Tongue (tissue), 1 donor: ENCODE measurements at regions not wholly inside any gene's neighbourhood (a gene's known extent, or its start where the extent isn't known, plus 50 kb on each side); places are given as distances from the start of the nearest gene placed in this dataset.
"Not testable (repeated sequence)": the region's sequence is repeated elsewhere in the genome, so short reads cannot be mapped to it uniquely, and the experiment has no call there.

ENCODE experiments used
- DNase-seq: peaks from one replicate; pipeline ENCODE4 v3.0.0-alpha.2; 2015

DNA sequence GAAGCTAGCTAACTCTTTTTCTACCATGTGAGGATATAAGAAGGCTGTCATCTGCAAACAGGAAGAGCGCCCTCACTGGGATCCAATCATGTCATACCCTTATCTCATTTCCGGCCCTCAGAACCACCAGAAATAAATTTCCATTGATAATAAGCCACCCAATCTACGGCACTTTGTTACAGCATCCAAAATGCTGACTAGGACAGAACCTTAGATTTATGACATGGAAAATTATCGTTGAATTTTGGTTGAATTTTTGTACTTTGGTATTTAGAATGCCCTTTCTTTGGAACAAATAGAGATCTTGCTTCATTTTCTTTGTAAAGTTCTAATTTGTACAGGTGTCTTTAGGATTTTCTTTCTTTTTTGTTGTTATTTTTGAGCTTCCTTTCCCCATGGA lies 53.3 kb upstream of the CYLC2 start:
- DNase-seq = no peak

DNA sequence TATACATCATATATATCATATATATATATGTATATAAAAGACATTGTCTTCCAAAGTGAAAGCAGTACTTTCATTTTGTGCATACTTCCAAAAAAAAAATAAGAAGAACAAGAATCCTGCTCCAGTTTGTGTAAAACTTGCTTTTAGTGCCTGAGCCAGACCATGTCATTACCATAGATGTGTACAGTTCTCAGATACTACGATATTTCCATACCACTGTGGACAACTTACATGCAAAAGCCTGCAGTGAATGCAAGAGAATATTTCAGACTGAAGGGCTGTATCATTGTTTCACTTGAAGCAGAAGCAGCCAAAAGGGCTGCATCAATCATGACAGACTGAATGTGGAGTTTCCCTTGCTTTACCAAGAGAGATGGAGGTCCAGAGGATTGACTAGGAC lies 72.6 kb upstream of the CYLC2 start:
- no peak for DNase-seq

DNA sequence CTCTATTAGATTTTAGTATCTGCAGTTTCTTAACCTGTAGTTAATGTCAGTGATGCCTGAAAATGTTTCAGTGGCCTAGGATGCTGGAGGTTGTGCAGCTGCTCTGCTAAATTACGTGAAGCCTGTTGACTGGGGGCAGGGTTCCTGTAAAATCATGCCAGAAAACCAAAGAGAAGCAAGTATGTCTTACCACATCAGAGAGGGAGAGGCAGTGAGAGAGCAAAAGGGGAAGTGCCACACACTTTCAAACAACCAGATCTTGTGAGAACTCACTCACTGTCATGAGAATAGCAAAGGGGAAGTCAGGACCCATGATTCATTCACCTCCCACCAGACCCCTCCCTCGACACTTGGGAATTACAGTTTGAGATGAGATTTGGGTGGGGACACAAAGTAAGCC lies 83.9 kb upstream of the CYLC2 start:
- DNase-seq = no peak

DNA sequence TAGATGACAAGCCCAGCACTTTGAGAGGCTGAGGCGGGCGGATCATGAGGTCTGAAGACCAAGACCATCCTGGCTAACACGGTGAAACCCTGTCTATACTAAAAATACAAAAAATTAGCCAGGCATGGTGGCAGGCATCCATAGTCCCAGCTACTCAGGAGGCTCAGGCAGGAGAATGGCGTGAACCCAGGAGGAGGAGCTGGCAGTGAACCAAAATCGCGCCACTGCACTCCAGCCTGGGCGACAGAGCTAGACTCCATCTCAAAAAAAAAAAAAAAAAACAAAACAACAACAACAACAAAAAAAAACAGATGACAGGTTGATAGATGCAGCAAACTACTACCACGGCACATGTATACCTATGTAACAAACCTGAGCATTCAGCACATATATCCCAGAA lies 89.3 kb upstream of the CYLC2 start:
- DNase-seq = not testable (repeated sequence)

DNA sequence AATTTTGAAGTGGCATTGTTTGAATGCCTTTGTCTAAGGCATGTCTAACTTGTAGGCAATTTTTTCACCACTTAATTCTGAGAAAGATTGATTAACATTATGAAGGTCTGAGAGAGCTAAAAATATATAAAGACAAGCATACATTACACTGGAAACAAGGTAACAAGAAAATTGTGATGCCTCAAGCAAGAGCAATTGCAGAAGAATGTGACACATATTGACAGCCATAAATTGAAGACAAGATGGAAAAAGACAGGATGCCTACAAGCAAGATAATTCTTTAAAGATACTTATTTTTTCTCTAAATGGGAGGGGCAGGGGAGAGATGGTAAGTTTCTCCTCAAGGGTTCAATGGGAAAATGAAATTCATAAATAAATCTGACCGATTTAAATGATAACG lies 103.1 kb upstream of the CYLC2 start:
- DNase-seq = no peak

DNA sequence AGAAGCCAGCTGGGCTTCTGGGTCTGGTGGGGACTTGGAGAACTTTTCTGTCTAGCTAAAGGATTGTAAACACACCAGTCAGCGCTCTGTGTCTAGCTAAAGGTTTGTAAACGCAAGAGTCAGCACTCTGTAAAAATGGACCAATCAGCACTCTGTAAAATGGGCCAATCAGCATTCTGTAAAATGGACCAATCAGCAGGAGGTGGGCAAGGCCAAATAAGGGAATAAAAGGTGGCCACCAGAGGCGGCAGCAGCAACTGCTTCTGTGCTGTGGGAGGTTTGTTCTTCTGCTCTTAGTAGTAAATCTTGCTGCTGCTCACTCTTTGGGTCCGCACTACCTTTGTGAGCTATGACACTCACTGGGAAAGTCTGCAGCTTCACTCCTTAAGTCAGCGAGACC lies 106.4 kb upstream of the CYLC2 start:
- not testable (repeated sequence) for DNase-seq

DNA sequence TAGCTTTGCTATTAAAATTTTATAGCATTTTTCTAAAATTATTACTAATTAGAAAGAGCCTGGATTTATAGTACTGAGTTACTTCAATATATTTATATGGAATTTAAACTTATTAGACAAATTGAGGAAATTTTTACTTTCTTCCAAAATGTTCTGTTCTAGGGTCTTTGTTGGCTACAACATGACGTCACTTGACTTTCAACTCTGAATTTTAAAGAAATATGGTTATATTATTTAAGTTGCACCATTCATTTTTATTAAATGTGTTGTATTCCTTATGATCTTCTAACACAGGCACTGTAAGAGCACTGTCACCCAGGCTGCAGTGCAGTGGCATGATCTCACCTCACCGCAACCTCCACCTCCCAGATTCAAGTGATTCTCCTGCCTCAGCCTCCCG lies 119.4 kb upstream of the CYLC2 start:
- DNase-seq = no peak

DNA sequence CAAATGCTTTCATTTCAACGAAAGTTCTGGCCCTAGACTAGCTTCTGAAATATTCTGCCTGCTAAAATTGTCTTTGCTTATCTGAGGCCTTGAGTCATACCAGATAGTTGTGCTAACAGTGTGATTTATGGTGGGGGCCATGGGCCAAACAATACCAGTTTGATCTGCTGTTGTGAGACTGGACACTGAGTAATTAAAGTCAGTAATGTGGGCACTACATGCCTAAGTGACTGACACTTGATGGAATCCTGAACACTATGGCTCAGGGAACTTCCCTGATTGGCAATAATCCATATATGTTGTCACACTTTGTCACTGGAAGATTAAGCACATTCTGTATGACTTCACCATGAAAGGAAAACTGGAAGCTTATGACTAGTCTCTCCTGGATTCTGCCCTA lies 127.6 kb upstream of the CYLC2 start:
- DNase-seq = no peak

DNA sequence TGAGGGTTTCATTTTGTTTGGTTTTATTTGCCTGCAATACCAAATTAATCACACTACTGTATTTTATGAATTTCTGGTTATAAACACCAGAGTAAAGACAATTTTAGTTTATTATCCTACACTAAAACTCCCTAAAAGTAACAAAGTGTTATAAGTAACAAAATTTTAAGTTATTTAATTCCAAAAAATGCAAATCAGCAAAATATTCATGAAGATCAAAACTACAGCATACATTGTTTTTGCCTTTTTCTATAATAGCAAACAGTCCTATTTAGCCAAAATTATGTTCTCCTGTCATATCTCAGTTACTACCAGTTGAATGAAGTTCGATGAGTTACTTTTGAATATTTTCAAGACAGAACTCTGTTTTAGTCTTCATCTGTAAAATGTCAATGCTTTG lies 132.7 kb upstream of the CYLC2 start:
- DNase-seq = no peak

DNA sequence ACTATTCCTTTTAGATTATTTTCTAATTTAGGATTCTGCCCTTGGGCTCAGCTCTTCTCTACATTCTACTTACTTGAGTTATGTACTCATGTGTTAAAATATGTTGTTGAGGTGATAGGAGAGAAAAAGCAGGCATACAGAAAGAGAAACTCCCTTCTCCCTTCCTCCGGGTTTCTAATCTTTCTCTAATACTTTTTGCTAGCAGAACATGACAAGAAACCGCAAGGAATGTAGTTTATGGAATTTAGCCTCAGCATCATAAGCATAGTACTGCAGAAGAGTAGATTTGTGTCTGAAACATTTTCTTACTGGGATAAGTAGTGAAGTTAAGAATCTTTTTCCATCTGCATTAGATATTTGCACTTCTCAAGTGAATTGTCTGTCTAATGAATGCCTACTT lies 139.5 kb upstream of the CYLC2 start:
- no peak for DNase-seq

DNA sequence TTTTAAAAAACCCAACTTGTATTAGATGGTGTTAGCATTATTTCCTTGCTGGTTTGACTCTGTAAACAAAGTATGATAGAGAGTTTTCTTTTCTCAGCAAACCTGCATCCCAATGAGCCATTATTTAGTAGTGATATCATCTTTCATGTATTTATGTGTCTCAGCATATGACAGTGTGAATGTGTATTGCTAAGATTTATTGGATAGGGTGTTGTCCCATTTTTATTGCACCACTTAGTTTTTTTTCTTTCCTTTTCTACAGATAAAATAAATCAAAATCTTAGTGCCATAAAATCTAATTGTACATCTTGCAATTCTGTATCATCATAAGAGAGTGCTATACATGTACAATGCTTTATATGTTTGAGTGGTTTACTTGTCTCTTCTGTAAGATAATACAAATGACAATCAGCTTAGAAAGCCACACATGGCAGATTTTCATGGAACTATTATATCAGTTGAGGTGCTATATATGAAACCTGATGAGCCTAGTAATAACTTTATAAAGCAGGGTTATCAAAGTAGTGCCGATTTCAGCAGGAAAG lies 149.2 kb upstream of the CYLC2 start:
- no peak for DNase-seq

DNA sequence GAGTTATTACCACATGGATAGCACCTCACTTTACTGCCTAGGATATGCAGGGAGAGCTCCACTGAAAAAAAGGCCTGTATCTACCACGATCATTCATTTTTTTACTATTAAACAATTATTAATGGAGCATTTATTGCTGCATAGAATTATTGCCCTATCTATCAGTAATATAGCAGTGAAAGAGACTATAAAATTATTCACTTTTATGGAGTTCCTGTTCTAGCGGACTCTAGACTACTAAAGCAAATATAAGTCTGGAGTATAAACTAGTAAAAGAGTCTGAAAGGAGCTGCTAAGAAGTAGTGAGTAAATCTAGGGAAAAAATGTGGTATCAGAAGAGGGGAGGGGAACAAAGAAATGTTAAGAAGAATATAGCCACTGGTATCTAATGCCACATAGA lies 150.4 kb upstream of the CYLC2 start:
- DNase-seq = no peak

DNA sequence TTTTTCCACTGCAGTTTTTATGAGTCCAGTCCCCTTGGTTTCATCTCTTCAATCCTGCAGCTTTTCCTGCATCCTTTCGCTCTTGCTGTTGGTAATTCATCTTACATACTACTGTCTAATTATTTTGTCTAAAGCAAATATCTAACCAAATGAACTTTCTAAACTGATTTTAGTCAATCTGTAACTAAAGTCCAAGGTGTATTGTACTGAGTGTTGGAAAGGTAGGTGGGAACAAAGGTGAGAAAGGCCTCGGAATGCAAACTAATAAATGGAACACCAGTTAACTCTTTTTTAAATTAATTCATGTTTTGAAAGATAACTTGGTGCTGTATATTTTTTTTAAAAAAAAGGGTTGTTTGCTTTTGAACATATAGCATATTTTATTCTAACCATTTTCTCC lies 152.7 kb upstream of the CYLC2 start:
- no peak for DNase-seq

DNA sequence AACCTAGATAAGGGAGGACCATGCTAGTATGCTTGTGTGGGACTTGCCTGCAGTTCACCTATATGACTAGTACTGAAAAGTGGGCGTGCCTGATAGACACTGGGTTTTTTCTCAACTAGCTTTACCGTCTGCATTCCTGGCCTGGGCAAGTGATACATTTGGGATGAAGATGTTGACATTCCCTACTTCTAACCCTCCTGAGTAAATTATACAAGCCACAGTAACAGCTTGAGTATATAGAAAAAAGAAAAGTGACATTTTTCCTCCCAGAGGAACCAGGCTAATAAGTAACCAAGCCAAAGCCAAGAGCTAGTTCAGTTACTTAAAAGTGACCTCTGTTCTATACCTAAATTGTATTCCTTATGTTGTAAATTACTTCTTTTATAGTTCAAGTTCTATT lies 153.8 kb upstream of the CYLC2 start:
- no peak for DNase-seq

DNA sequence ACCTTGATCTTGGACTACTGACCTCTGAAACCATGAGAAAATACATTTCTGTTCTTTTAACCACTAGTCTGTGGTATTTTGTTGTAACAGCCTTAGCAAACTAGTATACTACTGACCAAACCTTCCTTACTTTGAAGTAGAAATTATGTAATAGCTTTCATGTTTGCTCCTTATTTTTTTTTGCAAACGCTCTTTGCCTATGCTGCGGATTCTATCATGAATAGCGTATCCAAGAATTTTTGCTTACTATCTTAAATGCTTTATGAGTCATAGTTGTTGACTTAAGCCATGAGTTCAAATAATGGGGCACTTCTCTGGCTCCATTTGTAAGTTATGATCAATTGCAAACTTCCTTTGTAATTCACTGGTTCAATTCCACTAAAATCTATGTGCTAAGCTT lies 154.8 kb upstream of the CYLC2 start:
- DNase-seq = no peak

DNA sequence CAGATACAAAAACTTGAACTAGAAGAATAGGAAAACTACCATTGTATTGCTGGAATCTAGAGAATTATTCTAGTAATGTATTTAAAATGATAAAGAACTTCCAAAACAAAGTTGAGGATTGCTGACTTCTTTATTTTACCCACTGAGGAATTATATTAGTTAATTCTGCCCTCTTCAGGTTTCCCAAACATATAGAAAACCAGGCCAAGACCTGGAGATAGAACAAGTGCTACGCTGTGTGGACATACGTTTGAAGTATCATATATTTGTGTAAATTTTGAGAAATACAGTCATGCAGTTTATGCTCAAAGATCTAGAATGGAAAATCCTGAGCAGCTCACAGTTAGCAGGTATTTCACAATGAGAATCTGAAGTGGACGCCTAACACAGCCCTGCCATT lies 162.3 kb upstream of the CYLC2 start:
- DNase-seq = no peak

DNA sequence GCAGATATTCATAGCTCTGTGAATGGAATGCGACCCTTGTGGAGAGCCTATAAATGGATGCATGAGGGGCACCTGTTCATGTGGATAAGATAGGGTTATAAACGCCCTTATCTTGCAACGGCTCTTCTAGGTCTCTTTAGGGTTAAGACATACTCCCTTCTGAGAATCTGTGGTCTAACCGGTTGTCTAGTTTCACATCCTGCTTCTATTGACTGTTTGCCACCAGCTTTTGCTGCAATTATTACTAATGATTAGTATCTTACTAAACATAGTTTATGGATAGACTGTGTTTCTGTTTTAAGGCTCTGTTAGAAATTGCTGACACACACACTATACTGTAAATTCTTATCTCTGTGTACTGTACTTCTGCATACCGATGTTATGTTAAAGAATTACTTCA lies 198.9 kb upstream of the CYLC2 start:
- DNase-seq = no peak

DNA sequence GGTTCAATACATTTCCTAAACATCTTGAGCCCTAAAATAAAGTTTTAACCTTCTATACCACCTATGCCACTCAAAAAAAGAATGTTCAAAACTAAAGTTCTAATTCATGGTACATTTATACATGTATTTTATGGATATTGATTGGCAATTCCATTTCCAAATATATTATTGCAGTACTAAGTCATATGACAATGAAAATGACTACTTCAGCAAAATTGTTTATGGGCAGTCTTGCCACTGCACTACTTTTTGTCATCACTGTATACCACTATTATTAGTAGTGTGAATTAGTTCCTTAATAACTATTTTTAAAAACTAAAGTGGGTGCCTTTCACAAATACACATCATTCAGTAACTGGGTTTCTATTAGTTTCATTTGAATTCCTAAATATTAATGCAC lies 199.6 kb upstream of the CYLC2 start:
- DNase-seq = no peak

DNA sequence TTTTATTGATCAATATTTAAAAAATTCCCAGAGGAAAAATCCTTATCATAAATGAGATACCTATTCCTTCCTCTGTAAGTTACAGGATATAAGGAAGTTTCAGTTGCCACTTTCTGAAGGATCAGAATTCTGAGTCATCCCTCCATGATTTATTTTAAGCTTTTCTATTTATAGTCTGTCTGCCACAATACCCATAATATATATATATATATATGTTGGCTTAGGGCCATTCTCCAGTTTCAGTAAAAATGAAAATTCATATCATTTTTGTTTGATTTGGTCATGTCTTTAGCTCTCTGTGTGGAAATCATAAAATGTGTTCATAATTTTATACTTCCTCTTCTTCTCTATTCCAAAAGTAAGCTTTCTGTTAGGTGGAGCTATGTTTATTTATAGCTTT lies 215.8 kb upstream of the CYLC2 start:
- no peak for DNase-seq

DNA sequence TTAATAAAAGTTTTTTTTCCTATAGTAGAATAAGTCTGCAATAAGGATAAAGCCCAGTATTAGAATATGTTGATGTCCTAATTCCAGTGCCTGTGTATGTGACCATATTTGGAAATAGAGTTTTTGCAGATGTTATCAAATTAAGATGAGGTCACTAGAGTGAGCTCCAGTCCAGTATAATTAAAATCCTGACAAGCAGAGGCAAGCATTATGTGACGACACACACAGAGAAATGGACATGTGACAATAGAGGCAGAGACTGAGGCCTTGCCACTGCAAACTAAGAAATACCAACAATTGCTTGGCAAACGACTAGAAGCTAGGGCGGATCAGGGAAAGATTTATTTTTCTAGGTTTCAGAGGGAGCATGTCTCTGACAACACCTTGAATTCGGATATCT lies 216.4 kb upstream of the CYLC2 start:
- no peak for DNase-seq

DNA sequence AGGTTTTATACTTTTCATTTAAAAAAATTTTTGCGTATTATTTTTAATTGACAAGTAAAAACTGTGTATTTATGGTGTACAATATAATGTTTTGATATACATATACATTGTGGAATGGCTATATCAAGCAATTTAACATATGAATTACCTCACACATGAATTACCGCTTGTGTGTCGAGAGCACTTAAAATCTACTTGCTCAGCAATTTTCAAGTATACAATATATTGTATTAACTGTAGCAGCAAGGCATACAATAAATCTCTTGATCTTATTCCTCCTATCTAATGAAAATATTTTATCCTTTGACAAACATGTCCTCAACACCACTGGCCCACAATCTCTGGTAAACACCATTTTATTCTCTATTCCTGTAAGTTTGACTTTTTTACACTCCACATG lies 224.4 kb upstream of the CYLC2 start:
- DNase-seq = no peak

DNA sequence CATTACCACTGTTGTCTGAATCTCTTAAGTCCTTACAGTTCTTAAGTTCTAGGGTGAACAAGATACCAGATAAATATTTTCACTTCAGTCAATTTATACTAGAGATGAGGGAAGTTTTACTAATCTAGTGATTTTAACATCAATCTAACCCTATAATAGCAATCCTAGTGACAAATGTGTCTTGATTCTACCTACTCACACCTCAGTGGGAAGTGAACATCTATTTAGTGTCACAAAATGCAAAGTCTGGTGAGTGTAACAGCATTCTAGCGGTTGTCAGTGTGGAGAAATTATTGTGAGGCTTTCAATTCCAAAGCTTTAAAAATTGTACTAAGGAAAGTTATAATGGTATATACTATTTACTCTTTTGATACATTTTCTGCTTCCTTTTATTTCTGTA lies 225.8 kb upstream of the CYLC2 start:
- no peak for DNase-seq

DNA sequence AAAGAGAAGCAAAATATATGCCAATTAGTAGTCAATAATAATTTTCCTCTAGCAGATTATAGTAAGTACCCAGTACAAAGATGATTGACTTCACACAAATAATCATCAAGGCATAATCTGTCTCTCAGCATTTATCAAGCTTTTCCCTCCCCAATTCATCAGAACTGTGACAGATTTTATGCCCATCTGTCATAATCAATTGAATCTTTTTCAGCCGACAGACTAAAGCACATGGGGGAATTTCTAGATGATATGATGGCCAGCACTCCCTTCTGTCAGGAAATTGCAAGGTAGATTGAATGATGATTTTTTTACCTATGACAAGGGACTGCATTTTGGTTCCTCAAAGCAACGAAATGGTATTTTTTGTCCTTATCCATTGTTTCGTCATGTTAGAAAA lies 227.1 kb upstream of the CYLC2 start:
- DNase-seq = no peak

DNA sequence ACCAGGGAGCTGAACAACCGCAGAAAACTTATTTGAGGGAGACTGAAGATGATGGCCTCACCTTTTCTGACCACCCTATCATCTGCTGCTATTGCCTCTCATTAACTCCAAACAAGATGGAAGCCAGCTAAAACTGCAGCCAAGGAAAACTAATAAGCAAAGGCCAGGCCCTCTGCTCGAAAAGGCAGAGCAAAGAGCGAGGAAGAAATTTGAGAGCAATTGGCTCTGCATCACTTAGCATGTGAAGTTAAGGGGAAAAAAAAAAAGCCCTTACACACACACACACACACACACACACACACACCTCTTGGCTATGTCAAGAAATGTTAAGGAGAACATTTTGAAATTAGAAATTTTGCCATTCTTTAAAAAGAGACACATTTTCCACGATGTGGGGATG lies 228.1 kb upstream of the CYLC2 start:
- DNase-seq = no peak

DNA sequence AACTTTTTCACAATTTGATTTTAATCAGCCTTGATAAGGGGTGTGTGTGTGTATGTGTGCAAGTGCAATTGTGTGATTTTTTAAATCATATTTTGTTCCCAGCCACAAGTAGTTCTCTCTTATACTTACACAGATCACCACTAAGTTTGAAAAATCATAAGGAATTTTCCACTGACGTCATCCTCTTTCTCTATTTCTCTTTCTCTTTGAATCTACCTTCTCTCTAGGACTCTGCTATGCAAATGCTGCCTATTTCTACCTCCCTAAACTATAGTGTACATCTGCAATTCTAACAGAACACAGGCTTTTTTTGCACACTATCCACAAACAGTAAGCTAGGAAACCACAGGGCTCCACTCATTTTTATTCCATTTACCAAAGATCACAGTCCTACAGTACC lies 254.6 kb upstream of the CYLC2 start:
- no peak for DNase-seq

DNA sequence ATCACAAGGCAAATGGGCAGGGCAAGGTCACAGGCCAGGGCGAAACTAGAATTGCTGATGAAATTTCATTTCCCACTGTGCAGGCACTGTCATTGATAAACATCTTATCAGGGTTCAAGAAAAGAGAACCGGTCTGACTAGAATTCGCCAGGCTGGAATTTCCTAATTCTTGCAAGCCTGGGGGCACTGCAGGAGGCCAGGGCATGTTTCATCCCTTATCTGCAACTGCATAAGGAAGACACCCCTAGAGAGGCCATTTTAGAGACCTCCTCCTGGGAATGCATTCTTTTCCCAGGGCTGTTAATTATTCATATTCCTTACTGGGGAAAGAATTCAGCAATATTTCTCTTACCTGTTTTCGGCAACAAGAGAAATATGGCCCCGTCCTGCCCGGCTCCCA lies 266.2 kb upstream of the CYLC2 start:
- no peak for DNase-seq
